ENCODE measurements at regions not wholly inside any gene's neighbourhood (a gene's known extent, or its start where the extent isn't known, plus 50 kb on each side); places are given as distances from the start of the nearest gene placed in this dataset.

GRCh38 chr6:169379495-169380070 lies 125.9 kb upstream of the THBS2 start:
- Histone ChIP-seq H3K4me3 (ENCODE audit: control insufficient read depth in 2 of 3, extremely low read depth in 1 of 3, insufficient read depth in 2 of 3, low read depth in 1 of 3, low read length in 3 of 3) (no peak overlapping the region), H2AFZ (ENCODE audit: control insufficient read depth, low read length) (no peak overlapping the region), H3K4me1 (ENCODE audit: control insufficient read depth, extremely low read depth, insufficient read depth, low read length) (no peaks in the 10 kb centered on the region), H3K79me2 (ENCODE audit: control insufficient read depth, insufficient read depth, low read length) (no peaks in the 10 kb centered on the region), H3K4me2 (ENCODE audit: control insufficient read depth, extremely low read depth, insufficient read depth, low read depth, low read length) (no peak overlapping the region), H3K9me3 (ENCODE audit: control insufficient read depth, low read depth, low read length) (peaks cover 11% of the 10 kb centered on the region), H4K20me1 (ENCODE audit: control insufficient read depth, extremely low read depth, insufficient read depth, low read length) (no peaks in the 10 kb centered on the region), H3K27ac (ENCODE audit: control insufficient read depth, insufficient read depth, low read length) (no peak overlapping the region), H3K9ac (ENCODE audit: control insufficient read depth, extremely low read depth, insufficient read depth, low read length) (no peak overlapping the region), H3K27me3 (ENCODE audit: control insufficient read depth, extremely low read depth, insufficient read depth, low read length) (no peaks in the 10 kb centered on the region), H3K36me3 (ENCODE audit: control insufficient read depth in 2 of 2, extremely low read depth in 1 of 2, insufficient read depth in 2 of 2, low read length in 2 of 2) (no peaks in the 10 kb centered on the region), H3K9me1 (ENCODE audit: control insufficient read depth, extremely low read depth, insufficient read depth, low read length) (no peaks in the 10 kb centered on the region)
- TF ChIP-seq EZH2 (IDR thresholded peaks at IDR 0.05; ENCODE audit: low read length): no peak
- no peak for TF ChIP-seq CTCF (optimal IDR thresholded peaks at IDR 0.05 in 1 of 3, IDR thresholded peaks at IDR 0.05 in 1 of 3, conservative IDR thresholded peaks at IDR 0.05 in 1 of 3; ENCODE audit: extremely low read depth in 1 of 3, insufficient read depth in 2 of 3, low read length in 3 of 3)
- no peak for DNase-seq (ENCODE audit: low read depth, low spot score)
- no peak for FAIRE-seq
- dilution Hi-C loops (cut with MboI; ENCODE audit: extremely low pct_ligation_motif_present, low sequenced_read_pairs): no loop called here

- no peak for TF ChIP-seq EZH2 (IDR thresholded peaks at IDR 0.05; ENCODE audit: low read length)
- TF ChIP-seq CTCF (optimal IDR thresholded peaks at IDR 0.05 in 1 of 3, IDR thresholded peaks at IDR 0.05 in 1 of 3, conservative IDR thresholded peaks at IDR 0.05 in 1 of 3; ENCODE audit: extremely low read depth in 1 of 3, insufficient read depth in 2 of 3, low read length in 3 of 3): no peak
- no peaks in the 10 kb centered on the region for H3K36me3 ChIP-seq (ENCODE audit: control insufficient read depth in 2 of 2, extremely low read depth in 1 of 2, insufficient read depth in 2 of 2, low read length in 2 of 2)
- DNase-seq (ENCODE audit: low read depth, low spot score) (no peak), FAIRE-seq (no peak)
- no peaks in the 10 kb centered on the region for H3K27me3 ChIP-seq (ENCODE audit: control insufficient read depth, extremely low read depth, insufficient read depth, low read length)
- no peak overlapping the region for H3K4me2 ChIP-seq (ENCODE audit: control insufficient read depth, extremely low read depth, insufficient read depth, low read depth, low read length)
- H3K79me2 ChIP-seq (ENCODE audit: control insufficient read depth, insufficient read depth, low read length): no peaks in the 10 kb centered on the region
- no peaks in the 10 kb centered on the region for H3K4me1 ChIP-seq (ENCODE audit: control insufficient read depth, extremely low read depth, insufficient read depth, low read length)
- H3K4me3 ChIP-seq (ENCODE audit: control insufficient read depth in 2 of 3, extremely low read depth in 1 of 3, insufficient read depth in 2 of 3, low read depth in 1 of 3, low read length in 3 of 3): no peak overlapping the region
- H2AFZ ChIP-seq (ENCODE audit: control insufficient read depth, low read length): no peak overlapping the region
- H4K20me1 ChIP-seq (ENCODE audit: control insufficient read depth, extremely low read depth, insufficient read depth, low read length): no peaks in the 10 kb centered on the region
- no peak overlapping the region for H3K27ac ChIP-seq (ENCODE audit: control insufficient read depth, insufficient read depth, low read length)
- no peaks in the 10 kb centered on the region for H3K9me1 ChIP-seq (ENCODE audit: control insufficient read depth, extremely low read depth, insufficient read depth, low read length)
- dilution Hi-C loops (cut with MboI; ENCODE audit: extremely low pct_ligation_motif_present, low sequenced_read_pairs): no loop called here
- H3K9ac ChIP-seq (ENCODE audit: control insufficient read depth, extremely low read depth, insufficient read depth, low read length): no peak overlapping the region
- peaks cover 11% of the 10 kb centered on the region for H3K9me3 ChIP-seq (ENCODE audit: control insufficient read depth, low read depth, low read length)
Observed at GRCh38 chr6:169378620-169379381, 125.2 kb upstream of the THBS2 start.

Data from keratinocyte (primary cell).